Mucosa of gallbladder (tissue), 1 donor: ENCODE measurements at regions not wholly inside any gene's neighbourhood (a gene's known extent, or its start where the extent isn't known, plus 50 kb on each side); places are given as distances from the start of the nearest gene placed in this dataset.
"Not testable (repeated sequence)": the region's sequence is repeated elsewhere in the genome, so short reads cannot be mapped to it uniquely, and the experiment has no call there.

Source experiments
- DNase-seq: peaks from one replicate; pipeline ENCODE4 v3.0.0-alpha.2; 2020; ENCODE audit warnings: low spot score
- donor health status: DM: no; HTN: no; CAD: no.

DNA sequence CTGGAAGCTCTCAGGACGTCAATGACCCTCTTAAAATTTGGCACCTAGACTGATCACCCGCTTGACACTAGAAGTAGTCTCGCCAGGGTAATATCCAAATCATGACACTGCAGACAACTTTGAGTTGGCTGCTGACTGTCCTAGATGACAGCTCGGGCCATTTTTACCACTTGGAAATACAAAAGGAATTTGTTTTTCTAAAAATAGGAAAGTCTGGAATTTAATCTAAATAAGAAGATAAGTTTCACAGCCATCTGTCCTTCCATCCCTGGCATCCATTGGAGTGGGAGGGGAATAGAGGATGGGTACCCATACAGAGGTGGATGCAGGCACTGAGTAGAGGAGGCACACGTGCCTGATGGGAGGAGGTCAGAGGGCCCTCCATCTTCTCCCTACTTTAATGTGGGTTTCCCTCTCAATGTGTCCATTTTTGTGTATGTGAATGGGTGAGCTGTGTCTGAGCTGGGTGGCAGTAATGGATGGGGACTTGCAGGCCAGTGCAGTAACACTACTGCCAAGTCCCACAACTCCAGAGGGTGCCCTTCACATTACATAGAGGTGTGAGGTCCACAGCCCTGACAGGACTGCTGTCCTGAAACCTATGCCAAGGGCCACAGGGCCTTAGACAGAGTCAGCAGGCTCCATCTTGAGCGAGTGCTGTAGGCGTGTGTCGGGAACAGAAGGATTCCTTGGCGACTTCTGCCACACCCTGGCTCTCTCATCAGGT lies 104.8 kb upstream of the IPO9 start:
- no peak for DNase-seq

DNA sequence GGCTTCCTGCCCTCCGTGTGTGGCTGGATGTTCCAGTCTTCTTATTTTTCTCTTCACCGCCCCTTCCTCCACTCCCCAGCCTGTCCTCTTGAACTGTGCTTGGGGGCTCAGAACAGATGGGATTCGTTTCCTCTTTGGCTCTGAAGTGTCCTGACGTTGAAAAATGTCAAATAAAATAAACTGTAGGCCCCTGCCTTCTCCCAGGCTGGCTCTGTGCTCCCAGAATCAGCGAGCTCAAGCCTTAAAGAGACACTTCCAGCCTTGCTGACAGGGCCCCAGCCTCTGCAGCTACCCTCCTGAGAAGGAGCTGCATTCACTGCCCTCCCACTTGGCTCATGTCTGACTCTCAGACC lies 104.2 kb upstream of the IPO9 start:
- no peak for DNase-seq

DNA sequence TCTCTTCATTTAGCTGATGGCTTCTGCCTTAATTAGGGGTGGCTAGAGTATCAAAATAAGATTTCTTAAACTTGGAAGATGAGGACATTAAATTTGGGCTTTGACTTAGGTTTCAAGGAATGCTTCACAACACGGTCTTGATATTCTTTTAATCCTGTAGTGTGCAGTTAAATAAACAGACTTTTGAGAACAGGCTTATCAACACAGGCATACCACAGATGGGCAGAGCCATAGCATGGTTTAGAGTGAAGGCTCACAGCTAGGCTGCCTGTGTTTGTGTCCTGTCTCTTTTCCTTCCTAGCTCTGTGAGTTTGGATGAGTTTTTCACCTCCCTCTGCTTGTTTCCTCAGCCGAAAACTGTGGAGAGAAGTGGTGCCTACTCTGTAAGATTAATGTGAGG lies 102.3 kb upstream of the IPO9 start:
- DNase-seq = no peak

DNA sequence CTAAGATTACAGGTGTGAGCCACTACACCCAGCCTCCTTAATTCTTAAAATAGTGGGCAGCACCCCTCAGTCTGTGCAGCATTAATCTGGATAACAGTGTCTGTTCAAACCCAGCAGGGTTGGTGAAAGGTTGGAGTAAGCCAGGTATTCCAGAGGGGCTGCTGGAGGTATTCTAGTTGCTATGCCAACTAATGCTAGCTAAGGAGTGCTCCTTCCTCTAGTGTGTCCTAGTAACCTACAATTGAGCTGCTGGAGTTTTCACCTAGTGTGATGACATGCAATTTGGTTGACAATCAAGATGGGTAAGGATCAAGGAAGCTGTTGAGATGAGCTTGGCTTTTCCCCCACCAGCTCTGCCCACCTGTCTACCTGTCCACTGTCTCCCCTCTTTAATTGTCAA lies 100.2 kb upstream of the IPO9 start:
- DNase-seq = no peak

DNA sequence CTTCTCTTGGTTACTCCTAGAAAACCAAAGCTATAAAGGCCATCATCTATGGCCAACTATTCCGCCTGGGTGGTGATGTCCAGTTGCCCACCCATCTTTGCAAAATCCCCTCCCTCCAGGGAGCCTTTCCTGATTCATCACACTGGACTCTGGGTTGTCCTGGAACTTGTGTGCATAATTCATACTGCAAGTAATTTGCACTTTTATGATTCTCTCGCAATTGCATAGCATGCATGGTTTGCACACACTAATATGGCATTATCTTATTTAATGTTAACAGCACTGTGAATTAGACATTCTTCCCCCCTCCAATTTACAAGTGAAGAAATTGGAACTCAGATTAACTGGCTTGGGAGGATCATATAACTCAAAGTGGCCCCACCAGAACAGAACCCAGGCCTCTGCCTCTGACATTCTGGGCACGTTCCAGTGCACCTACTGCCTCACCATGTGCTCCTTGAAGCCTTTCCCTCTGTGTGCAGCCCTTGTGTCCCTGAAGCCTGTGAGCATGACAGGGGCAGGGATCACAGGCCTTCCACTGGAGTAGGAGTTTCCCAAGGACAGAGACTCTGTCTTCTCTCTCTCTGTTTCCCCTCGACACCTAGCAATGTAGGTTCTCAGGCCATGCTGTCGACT lies 98.9 kb upstream of the IPO9 start:
- DNase-seq = no peak

DNA sequence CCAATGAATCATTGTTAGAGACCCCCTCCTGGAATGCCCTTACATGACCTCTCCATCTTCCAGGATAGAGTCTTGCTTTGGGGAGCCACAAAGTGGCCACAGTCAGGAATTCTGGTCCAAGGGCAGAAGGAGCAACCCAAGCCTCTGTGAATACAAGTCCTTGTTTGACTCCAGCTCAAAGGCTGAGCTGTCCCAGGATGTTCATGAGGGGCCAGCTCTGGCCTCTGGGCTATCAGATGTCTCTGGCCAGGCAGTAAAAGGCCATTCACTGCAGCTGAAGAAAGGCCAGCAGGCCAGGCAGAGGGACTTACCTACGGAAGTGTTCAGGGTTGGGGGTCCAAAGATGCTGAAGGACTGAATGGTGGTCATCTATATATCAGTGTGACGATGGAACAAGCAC lies 98.3 kb upstream of the IPO9 start:
- no peak for DNase-seq

DNA sequence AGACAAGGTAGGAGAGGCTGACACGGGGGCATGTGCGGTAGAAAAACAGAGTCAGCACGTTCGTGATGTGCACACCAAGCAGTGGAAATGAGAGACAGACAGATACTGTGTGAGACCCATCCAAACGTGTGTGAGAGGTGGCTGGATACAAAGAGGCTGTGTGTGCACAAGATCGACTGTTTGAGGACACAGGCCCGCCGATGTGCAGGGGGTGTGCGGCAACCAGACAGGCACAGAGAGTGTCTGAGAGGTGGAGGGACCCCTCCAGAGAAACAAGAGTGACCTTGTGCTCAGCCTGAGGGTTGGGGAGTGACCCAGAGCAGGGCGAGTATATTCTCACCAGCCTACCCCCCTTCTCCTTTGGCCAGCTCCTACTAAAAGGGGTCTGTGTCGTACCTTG lies 97.8 kb upstream of the IPO9 start:
- no peak for DNase-seq

DNA sequence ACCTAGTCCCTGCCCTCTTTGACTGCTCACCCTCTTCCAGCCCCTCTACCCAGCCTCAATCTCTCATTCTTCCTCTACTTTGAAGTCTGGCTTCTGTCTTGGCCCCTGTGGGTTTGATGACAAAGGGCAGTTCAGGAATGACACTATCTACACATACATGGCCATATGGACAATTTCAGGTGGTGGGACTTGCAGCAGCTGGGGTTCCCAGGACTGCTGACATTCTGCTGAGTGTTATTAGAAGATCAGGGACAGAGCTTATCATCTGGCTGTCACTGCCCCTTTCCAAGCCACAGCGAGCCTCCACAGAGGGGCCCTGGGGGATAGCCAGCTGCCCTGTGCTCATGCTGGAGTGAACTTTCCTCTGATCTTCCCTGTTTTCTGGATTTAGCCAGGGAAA lies 97.4 kb upstream of the IPO9 start:
- no peak for DNase-seq

DNA sequence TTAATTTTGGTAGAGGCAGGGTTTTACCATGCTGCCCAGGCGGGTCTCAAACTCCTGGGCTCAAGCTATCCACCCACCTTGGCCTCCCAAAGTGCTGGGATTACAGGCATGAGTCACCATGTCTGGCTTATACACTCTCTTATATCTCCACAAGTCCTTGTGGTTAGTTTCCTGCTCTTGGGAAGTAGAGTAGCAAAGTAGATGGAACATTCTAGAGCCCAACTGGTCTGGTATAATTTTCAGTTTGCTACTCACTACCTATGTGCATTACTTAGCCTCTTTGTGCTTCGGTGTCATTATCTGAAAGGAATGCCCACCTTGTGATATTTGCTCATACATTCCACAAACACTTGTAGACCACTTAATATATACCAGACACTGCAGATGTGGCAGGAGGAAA lies 96.6 kb upstream of the IPO9 start:
- DNase-seq = no peak

DNA sequence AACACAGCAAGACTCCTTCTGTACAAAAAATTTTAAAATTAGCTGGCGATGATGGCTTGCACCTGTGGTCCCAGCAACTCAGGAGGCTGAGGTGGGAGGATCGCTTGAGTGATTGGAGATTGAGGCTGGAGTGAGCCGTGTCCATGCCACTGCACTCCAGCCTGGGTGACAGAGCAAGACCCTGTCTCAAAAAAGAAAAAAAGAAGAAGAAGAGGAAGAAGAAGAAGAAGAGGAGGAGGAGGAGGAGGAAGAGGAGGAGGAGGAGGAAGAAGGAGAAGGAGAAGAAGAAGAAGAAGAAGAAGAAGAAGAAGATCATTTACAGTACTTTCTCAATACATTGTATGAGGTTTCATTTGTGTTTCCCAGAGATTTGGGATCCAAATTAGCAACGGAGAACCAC lies 94.7 kb upstream of the IPO9 start:
- not testable (repeated sequence) for DNase-seq

DNA sequence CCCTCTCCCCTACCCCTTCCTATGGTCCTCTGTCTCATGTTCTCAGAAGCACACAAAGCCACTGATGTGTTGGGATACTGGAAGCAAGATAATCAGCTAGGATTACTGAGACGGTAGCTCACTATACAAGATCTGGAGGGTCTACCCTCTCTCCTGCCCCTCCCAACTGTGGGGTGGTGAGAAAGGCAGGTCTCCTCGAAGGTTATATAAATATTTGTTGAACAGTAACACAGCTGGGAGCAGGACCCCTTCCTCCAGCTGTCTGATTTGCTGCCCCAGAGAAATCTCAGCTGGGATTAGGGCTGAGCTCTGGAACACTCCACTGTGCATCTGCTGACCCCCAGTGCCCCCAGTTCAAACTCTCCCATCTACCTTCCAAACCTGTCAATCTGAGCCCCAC lies 94.2 kb upstream of the IPO9 start:
- no peak for DNase-seq

DNA sequence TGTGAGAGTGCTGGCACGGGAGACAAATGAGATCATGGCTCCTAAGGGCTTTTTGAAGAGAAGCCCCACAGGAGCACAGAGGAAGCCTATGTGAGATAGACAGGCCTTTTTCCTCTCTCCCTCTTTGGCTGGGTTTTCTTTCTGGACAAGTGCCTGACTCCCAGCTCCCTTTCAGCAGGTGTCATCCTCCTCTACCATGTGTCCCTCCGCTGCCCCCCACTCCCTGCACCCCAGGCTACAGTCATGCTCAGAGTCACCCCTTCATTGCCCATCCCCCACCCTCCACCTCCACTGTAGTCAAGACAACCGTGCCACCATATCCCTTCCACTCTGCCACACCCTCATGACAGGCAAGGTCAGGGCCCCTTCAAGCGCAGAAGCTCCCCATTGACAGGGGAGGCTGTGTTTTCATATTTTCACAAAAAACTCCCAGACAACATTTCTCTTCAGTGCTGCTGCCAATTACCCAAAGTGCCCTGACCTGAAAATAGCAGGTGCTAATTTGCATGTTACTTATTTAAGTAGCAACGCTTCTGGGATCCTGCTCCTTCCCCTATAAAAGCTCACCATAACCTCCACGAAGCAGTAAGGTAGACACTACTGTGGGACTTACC lies 92.1 kb upstream of the IPO9 start:
- DNase-seq = no peak

DNA sequence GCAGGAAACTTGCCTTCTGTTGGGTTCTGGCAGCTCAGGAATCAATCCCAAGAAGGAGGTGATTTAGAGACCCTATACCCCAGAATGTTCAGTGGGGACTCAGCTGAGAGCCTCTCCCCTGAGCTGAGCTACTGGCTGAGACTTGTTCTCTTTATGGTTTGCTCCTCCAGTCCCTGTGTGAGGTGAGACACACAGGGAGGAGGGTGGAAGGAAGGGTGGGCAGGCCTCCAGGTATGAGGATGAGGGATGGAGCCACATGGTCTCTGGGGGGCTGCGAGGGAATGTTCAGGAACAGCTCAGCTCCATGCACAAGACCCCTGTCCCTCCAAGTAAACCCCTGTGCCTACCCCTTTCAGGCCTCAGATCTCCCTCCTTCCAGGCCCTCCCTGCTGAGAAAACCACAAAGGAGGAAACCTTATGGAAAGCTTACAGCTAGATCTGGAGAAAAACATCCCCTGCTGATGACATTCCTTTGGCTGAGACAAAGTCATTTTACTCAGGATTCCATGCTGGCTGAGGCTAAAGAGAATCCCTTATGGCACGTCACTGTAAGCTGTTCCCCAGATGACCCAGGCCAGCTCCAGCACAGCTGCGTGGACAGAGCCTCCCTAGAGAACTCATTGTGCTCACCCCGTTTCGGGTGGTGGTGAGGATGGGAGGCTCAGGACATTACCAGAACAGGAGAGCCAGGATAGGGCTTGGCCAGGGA lies 91.5 kb upstream of the IPO9 start:
- peak; percentile 43 for DNase-seq

DNA sequence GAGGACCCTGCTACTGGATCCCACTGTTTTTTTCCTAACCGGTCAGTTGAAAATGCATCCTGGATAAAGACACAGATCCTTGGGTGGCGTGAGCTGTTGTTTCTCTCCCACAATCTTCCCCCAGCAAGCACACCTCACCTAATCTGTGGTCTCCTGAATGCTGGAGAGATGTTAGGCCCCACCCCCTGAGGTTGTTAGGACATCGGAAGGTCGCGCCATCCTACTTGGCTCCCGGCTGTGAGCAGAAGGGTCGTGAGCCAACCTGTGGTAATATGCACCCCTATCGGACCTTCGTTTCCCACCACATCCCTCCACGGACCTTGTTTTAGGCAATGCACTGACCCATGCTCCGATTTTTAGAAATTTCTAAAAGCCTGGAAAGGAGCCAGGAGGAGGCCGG lies 89.9 kb upstream of the IPO9 start:
- DNase-seq = no peak

DNA sequence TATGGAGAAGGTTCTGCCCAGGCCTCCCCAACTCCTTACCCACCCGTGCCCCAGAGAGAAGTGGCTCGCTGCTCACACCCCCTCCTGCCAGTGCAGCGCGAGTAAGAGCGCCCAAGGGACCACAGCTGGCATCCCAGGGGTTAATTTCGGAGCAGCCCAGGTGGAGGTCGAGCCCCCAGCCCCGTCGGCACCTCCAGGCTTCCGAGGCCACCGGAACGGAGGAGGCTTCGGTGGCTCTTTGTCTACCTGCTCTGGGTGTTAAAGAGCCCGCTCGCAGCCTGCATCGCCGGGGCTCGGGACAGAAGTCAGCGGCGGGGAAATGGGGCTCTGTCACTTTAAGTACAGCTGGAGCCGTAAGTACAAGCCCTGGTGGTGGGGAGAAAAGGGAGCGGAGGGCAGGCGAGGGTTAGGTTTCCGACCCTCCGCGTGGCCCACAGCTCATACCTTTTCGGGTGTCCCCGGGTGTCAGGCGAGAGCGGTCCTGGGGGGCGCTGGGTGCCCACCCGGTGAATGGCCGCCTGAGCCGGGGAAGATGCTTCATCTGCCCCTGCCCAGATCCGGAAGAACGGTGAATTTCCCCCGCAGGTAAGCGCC lies 89.4 kb upstream of the IPO9 start:
- peak; percentile 71 for DNase-seq

DNA sequence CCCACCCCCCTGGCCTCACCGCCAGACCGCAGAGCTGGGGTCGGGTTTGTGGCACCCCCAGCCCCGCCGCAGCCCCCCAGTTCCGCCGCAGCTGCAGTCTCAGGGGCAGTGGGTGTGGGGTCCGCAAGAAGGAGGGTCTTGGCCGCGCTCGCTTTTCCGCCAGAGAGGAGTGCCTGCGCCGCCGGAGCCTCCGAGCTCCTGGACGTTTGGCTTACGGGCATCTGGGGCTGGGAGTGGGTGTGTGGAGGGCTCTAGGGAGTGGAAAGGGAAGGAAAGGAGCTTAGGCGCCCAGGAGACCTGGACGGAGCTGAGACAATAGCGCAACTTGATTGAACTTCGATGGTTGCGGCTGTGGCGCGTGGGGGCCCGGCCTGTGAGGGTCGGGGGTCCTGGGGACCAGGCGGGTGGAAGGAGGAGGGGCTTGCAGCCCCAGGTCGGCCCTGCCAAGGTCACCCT lies 88.8 kb upstream of the IPO9 start:
- no peak for DNase-seq

DNA sequence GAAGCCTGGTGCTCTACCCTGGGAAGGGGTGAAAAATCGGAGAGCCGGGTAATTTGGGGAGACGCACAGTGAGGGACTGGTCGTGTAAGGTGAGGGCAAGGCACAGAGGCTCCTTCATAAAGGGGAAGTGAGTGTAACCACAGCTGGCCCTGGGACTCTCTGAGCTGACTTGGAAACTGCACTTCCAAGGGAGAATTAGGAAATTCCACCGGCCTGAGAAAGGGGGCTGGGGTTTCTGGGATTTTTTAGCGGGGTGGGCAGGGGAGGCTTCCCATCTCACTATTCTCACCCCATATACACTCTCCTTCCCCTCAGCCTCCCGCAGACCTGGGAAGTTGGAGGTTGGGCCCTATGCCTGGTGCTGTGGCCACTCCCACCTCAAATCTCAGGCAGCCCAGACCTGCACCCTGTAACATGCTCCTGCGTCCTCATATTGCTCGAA lies 88.3 kb upstream of the IPO9 start:
- no peak for DNase-seq

DNA sequence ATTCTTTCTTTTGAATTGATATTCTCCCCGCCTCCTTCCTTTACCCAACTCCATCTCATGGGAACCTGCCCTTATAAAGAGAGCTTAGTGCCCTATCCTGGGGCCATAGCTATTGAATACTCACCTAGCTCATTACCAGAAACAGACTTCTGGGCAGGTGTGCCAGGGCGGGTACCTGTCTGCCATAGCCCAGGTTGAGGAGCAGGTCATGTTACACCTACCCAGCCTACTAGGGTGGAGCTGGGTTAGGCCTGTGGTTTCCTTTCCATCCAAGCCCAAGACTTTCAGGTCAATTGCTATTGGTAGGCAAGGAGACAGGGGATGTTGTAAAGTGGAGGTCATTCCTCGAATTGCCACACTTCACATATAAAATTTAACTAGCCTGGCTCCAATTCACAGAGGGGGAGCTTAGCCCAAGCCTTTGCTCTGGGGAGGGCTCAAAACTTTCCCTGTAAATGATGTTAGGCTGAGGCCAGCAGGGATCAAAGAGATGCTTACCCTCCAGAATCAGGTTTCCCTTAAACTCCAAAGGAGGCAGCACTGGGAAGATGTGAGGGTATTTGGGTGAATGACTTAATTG lies 87.1 kb upstream of the IPO9 start:
- DNase-seq = no peak

DNA sequence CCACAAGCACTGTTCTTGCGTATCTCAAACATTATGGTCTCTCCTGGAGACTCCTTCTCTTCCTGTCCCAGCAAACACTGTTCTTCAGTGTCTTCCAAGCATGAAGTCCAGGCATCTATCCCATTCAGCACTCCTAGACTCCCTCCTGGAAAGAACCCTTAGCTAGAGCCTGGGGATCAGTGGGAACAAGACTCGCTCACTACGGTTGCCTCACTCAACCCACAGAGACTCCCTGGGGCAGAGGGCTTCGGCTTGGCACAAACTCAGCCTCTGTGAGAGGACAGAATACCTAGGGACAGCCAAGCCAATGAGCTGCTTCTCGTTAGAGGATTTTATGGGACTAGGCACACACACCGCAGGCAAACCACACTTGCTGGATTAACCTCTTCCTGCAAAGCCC lies 86.5 kb upstream of the IPO9 start:
- no peak for DNase-seq

DNA sequence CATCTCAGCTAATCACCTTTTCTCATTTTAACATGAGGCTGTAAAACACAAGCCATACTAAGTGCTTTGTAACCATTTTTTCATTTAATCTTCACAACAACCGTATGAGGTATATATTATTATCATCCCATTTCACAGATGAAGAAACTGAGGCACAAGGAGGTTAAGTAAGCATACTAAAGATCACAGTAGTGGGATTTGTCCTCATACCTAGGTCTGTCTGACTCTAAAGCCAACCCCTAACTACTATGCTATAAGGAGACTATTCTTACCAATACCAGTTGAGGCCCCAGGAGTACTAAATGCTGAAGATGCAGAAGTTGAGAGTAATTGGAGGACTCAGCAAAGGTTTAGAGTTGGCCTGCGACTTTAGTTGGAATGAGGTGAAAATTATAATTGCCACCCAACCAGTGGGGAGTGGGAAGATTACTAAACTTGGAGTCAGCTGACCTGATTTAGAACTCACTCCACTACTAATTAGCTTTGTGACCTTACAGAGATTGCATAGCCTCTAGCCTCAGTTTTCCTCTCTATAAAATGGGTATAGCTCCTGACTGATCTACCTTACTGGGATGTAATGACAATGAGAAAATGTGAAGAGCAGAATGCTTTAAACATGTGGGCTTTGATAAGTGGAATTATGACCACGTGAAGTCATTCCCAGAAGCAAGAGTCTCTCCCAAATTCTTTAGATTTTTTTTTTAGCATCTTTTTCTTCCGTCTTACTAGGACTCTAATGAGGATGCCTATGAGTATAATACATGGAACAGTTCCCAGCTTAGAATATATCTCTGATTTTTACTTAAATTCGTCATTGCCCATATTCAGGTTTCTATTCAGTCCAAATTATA lies 85.8 kb upstream of the IPO9 start:
- no peak for DNase-seq

DNA sequence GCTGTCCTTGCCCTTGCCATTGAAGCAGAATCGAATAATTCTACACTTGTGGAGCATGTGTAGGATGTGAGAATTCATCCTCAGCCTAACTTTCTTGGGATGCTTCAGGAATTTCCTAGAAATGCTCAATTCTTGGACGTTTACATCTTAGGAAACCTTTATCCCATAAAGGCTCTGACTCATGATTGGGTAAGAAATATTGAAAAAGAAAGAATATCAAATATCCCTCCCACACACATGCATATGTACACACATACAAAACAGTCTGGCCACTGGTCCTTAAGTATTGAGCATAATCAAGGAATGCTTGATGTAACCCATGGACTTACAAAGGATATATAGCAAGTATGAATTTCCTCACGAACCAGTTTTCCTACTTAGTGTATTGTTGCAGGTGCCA lies 83.9 kb upstream of the IPO9 start:
- no peak for DNase-seq
